Fibroblast of pulmonary artery (primary cell): ENCODE measurements at regions not wholly inside any gene's neighbourhood (a gene's known extent, or its start where the extent isn't known, plus 50 kb on each side); places are given as distances from the start of the nearest gene placed in this dataset.

ENCODE experiments used
- DNase-seq: peaks from one replicate; pipeline ENCODE4 v3.0.0-alpha.2; 2010; ENCODE audit warnings: low read depth
- H3K4me3 ChIP-seq: replicated peaks from 2 replicates; pipeline ENCODE4 v1.5.1; 2011; ENCODE audit warnings: low read depth, mild to moderate bottlenecking, control low read depth, low read length, moderate library complexity
- CTCF ChIP-seq: IDR thresholded peaks from 2 replicates; pipeline ENCODE4 v1.5.1; 2011; ENCODE audit warnings: mild to moderate bottlenecking, control low read depth, low read length, inconsistent platforms; ENCODE audit errors: missing control alignments

GRCh38 chr2:19762959-19763605 lies 138.7 kb downstream of the TTC32 start:
- no peak for TF ChIP-seq CTCF
- no peak for DNase-seq
- no peak overlapping the region for H3K4me3 ChIP-seq

- TF ChIP-seq CTCF, result no peak
- peak; percentile 52 for DNase-seq
- no peak overlapping the region for H3K4me3 ChIP-seq
These were observed 139.6 kb downstream of the TTC32 start for GRCh38 chr2:19762142-19762541.

GRCh38 chr2:19759880-19760279 lies 141.9 kb downstream of the TTC32 start:
- DNase-seq, result no peak
- TF ChIP-seq CTCF, result no peak
- no peak overlapping the region for H3K4me3 ChIP-seq

- DNase-seq, result no peak
- H3K4me3 ChIP-seq, result no peak overlapping the region
- TF ChIP-seq CTCF, result no peak
These were observed 143.1 kb downstream of the TTC32 start for GRCh38 chr2:19758658-19759057.

GRCh38 chr2:19757586-19757985 lies 144.2 kb downstream of the TTC32 start:
- H3K4me3 ChIP-seq, result no peak overlapping the region
- TF ChIP-seq CTCF, result no peak
- DNase-seq, result peak; percentile 52

- no peak for TF ChIP-seq CTCF
- peak; percentile 50 for DNase-seq
- no peak overlapping the region for H3K4me3 ChIP-seq
These were observed 146.9 kb downstream of the TTC32 start for GRCh38 chr2:19754907-19755306.

- H3K4me3 ChIP-seq, result no peak overlapping the region
- DNase-seq, result no peak
- no peak for TF ChIP-seq CTCF
These were observed 148.0 kb downstream of the TTC32 start for GRCh38 chr2:19753818-19754217.
